ENCODE measurements at regions not wholly inside any gene's neighbourhood (a gene's known extent, or its start where the extent isn't known, plus 50 kb on each side); places are given as distances from the start of the nearest gene placed in this dataset.

GRCh38 chr6:23957017-23957416, 169.0 kb upstream of the NRSN1 start:
- in situ Hi-C loops (cut with MboI; ENCODE audit: low sequenced_read_pairs) = no loop called here
- Histone ChIP-seq H4K20me1 (ENCODE audit: insufficient read depth, low read length) (no peaks in the 10 kb centered on the region), H3K9me3 (ENCODE audit: control insufficient read depth, insufficient read depth, low read length) (peaks cover 18% of the 10 kb centered on the region), H3K56ac (ENCODE audit: extremely low read depth, insufficient read depth, low read length) (no peak overlapping the region), H2AK9ac (replicated peaks; ENCODE audit: low read depth, low read length, poor library complexity) (no peak overlapping the region), H2BK20ac (ENCODE audit: low read depth, low read length) (no peak overlapping the region), H2BK15ac (ENCODE audit: low read depth, low read length) (no peak overlapping the region), H4K91ac (ENCODE audit: insufficient read depth, low read depth, low read length) (no peak overlapping the region), H3K4me2 (ENCODE audit: low read depth, low read length) (no peak overlapping the region), H3K9ac (ENCODE audit: low read depth, low read length) (no peak overlapping the region), H3K9me1 (ENCODE audit: insufficient read depth, low read length) (no peaks in the 10 kb centered on the region), H3K4me1 (ENCODE audit: control insufficient read depth, insufficient read depth, low read length) (no peaks in the 10 kb centered on the region), H3K4me3 (ENCODE audit: insufficient read depth, low read depth, low read length) (no peak overlapping the region), H3K23ac (ENCODE audit: low read depth, low read length) (no peak overlapping the region), H2BK120ac (ENCODE audit: low read depth, low read length) (no peak overlapping the region), H3K4ac (ENCODE audit: low read depth, low read length) (no peak overlapping the region), H3K27me3 (ENCODE audit: control insufficient read depth, insufficient read depth, low read length) (no peaks in the 10 kb centered on the region), H3K27ac (ENCODE audit: insufficient read depth, low read length) (no peak overlapping the region), H2AK5ac (ENCODE audit: low read depth, low read length) (no peak overlapping the region), H2AFZ (replicated peaks; ENCODE audit: low read length, poor library complexity) (no peak overlapping the region), H3K14ac (replicated peaks; ENCODE audit: low read depth, low read length) (no peak overlapping the region), H3K18ac (ENCODE audit: low read depth, low read length) (no peak overlapping the region), H3K36me3 (ENCODE audit: control insufficient read depth, insufficient read depth, low read length) (no peaks in the 10 kb centered on the region), H2BK5ac (ENCODE audit: low read depth, low read length, poor library complexity, severe bottlenecking) (no peak overlapping the region), H4K5ac (ENCODE audit: low read depth, low read length) (no peak overlapping the region), H4K8ac (ENCODE audit: low read depth in 2 of 2, low read length in 2 of 2) (no peak overlapping the region), H3K79me1 (ENCODE audit: low read depth in 1 of 2, low read length in 2 of 2) (no peaks in the 10 kb centered on the region)
- no CpG with 5 or more reads among the region's 3 CpGs for WGBS, 2 experiments (ENCODE audit: extremely low coverage in 2 of 2, insufficient read length in 1 of 2)
- dilution Hi-C loops (cut with HindIII; ENCODE audit: low sequenced_read_pairs, unreplicated experiment) = no loop called here
- CTCF ChIA-PET = no interaction called here
- intact Hi-C loops (cut with micrococcal nuclease) = no loop called here
- BruUV-seq (replicated peaks) = no TSS peak
- TF ChIP-seq FOS (IDR thresholded peaks at IDR 0.05; ENCODE audit: low read depth, low read length) (no peak), CTCF (conservative IDR thresholded peaks at IDR 0.05; ENCODE audit: low read depth, low read length) (no peak), RFX5 (IDR thresholded peaks at IDR 0.05; ENCODE audit: low read depth, low read length) (no peak), MXI1 (IDR thresholded peaks at IDR 0.05; ENCODE audit: borderline replicate concordance, low read depth, low read length) (no peak), NFE2L2 (IDR thresholded peaks at IDR 0.05; ENCODE audit: low read depth, low read length) (no peak), USF2 (IDR thresholded peaks at IDR 0.05; ENCODE audit: low read depth, low read length) (no peak), BHLHE40 (IDR thresholded peaks at IDR 0.05; ENCODE audit: low read depth, low read length) (no peak), MAFK (IDR thresholded peaks at IDR 0.05; ENCODE audit: low read depth, low read length) (no peak), RAD21 (IDR thresholded peaks at IDR 0.05; ENCODE audit: low read length) (no peak), SMC3 (IDR thresholded peaks at IDR 0.05; ENCODE audit: low read depth, low read length) (no peak), POLR2A (IDR thresholded peaks at IDR 0.05; ENCODE audit: low read depth, low read length) (no peak), ELK1 (IDR thresholded peaks at IDR 0.05; ENCODE audit: borderline replicate concordance, low read depth, low read length) (no peak), CHD1 (IDR thresholded peaks at IDR 0.05; ENCODE audit: low read depth, low read length) (no peak), RCOR1 (IDR thresholded peaks at IDR 0.05; ENCODE audit: insufficient replicate concordance, low read length) (no peak), MAZ (IDR thresholded peaks at IDR 0.05; ENCODE audit: borderline replicate concordance, low read depth, low read length) (no peak), CEBPB (IDR thresholded peaks at IDR 0.05; ENCODE audit: low read depth, low read length) (no peak)
- POLR2A ChIA-PET (ENCODE audit: unreplicated experiment) = interaction anchor here (0.7 kb wide), 1 partner anchor 119 kb away, joined by 3 read pairs; no protein-coding TSS in a partner anchor
- DNase-seq (no peak), ATAC-seq (ENCODE audit: low read depth) (no peak)
